Breast epithelium (tissue), 3 donors: ENCODE measurements at regions not wholly inside any gene's neighbourhood (a gene's known extent, or its start where the extent isn't known, plus 50 kb on each side); places are given as distances from the start of the nearest gene placed in this dataset.

Experiments used
- CTCF ChIP-seq, 3 donors: fragments of 450-650 bp; IDR thresholded peaks; one replicate each; pipeline ENCODE4 v1.5.1; 2016 to 2017; ENCODE audit warnings: antibody characterized with exemption in 3 of 3, mild to moderate bottlenecking in 3 of 3, moderate library complexity in 3 of 3
- POLR2AphosphoS5 ChIP-seq, 3 donors: sonication (generic); formaldehyde crosslinking; IDR thresholded peaks; one replicate each; pipeline ENCODE4 v1.6.1; 2017; ENCODE audit warnings: antibody characterized with exemption in 3 of 3

GRCh38 chr3:118671192-118671591 is 363.5 kb downstream of the IGSF11 start:
- TF ChIP-seq CTCF (IDR thresholded peaks at IDR 0.05) (no peak), POLR2AphosphoS5 (IDR thresholded peaks at IDR 0.05) (no peak)
